GM23338 (cell line): ENCODE measurements at regions not wholly inside any gene's neighbourhood (a gene's known extent, or its start where the extent isn't known, plus 50 kb on each side); places are given as distances from the start of the nearest gene placed in this dataset.

Experiments
- ATAC-seq: fragments of 200-7000 bp; cut with Tn5 transposase; 3 replicates; pipeline ENCODE4 v1.9.1; 2020
- DNase-seq: peaks from one replicate; pipeline ENCODE4 v3.0.0-alpha.2; 2015; ENCODE audit warnings: low spot score
- H2AFZ ChIP-seq: fragments of 200-600 bp; sonication (generic); 2 replicates; pipeline ENCODE4 v1.8.0; 2016; ENCODE audit warnings: antibody characterized with exemption, mild to moderate bottlenecking, moderate library complexity
- H3F3A ChIP-seq: fragments of 200-600 bp; sonication (generic); replicated peaks from 2 replicates; pipeline ENCODE4 v1.8.0; 2017; ENCODE audit warnings: antibody characterized with exemption, mixed run types, low read depth
- H3K27ac ChIP-seq: fragments of 200-600 bp; sonication (generic); 2 replicates; pipeline ENCODE4 v1.6.1; 2016; ENCODE audit warnings: low read depth
- H3K27me3 ChIP-seq: fragments of 200-600 bp; sonication (generic); 2 replicates; pipeline ENCODE4 v1.8.0; 2016; ENCODE audit warnings: mild to moderate bottlenecking, mixed run types, moderate library complexity; ENCODE audit not compliant: insufficient read depth
- H3K36me3 ChIP-seq: fragments of 200-600 bp; sonication (generic); 2 replicates; pipeline ENCODE4 v1.8.0; 2016; ENCODE audit warnings: mild to moderate bottlenecking; ENCODE audit not compliant: insufficient read depth
- H3K4me1 ChIP-seq: fragments of 200-600 bp; sonication (generic); 2 replicates; pipeline ENCODE4 v1.8.0; 2016; ENCODE audit warnings: mild to moderate bottlenecking, moderate library complexity; ENCODE audit not compliant: insufficient read depth
- H3K4me2 ChIP-seq: fragments of 200-600 bp; sonication (generic); 2 replicates; pipeline ENCODE4 v1.7.1; 2017; ENCODE audit warnings: mixed run types
- H3K4me3 ChIP-seq: fragments of 200-600 bp; sonication (generic); 2 replicates; pipeline ENCODE4 v1.6.1; 2016; ENCODE audit warnings: mixed run types
- H3K79me2 ChIP-seq: fragments of 200-600 bp; sonication (generic); replicated peaks from 2 replicates; pipeline ENCODE4 v1.8.0; 2017; ENCODE audit warnings: mild to moderate bottlenecking; ENCODE audit not compliant: insufficient read depth
- H3K9me2 ChIP-seq: fragments of 200-600 bp; sonication (generic); 2 replicates; pipeline ENCODE4 v1.8.0; 2017; ENCODE audit not compliant: insufficient read depth
- H4K20me1 ChIP-seq: fragments of 200-600 bp; sonication (generic); replicated peaks from 2 replicates; pipeline ENCODE4 v1.8.0; 2017; ENCODE audit warnings: mild to moderate bottlenecking; ENCODE audit not compliant: insufficient read depth
- H3K27ac Mint-ChIP-seq: 2 replicates; pipeline ENCODE4 v1.8.0; 2020; ENCODE audit warnings: inconsistent platforms, mild to moderate bottlenecking, moderate library complexity, mixed read lengths
- H3K27me3 Mint-ChIP-seq: 3 replicates; pipeline ENCODE4 v1.8.0; 2022; ENCODE audit warnings: low read depth, mild to moderate bottlenecking, moderate library complexity, mixed read lengths, inconsistent platforms; ENCODE audit not compliant: insufficient read depth, poor library complexity
- H3K36me3 Mint-ChIP-seq: 3 replicates; pipeline ENCODE4 v1.8.0; 2021; ENCODE audit warnings: low read depth, mild to moderate bottlenecking, inconsistent platforms, moderate library complexity, mixed read lengths
- H3K4me1 Mint-ChIP-seq: 3 replicates; pipeline ENCODE4 v1.8.0; 2020; ENCODE audit warnings: mild to moderate bottlenecking, inconsistent platforms, mixed read lengths
- H3K4me3 Mint-ChIP-seq: 3 replicates; pipeline ENCODE4 v1.8.0; 2021; ENCODE audit warnings: moderate library complexity, mild to moderate bottlenecking, inconsistent platforms, mixed read lengths
- H3K9me3 Mint-ChIP-seq: 3 replicates; pipeline ENCODE4 v1.8.0; 2020; ENCODE audit warnings: moderate library complexity, mild to moderate bottlenecking, inconsistent platforms, mixed read lengths
- CREB1 ChIP-seq: fragments of 250-450 bp; sonication (Bioruptor Pico); IDR thresholded peaks from 2 replicates; pipeline ENCODE4 v1.5.0; 2020; ENCODE audit warnings: low read depth, mild to moderate bottlenecking, moderate library complexity
- ETS1 ChIP-seq: IDR thresholded peaks from 2 replicates; pipeline ENCODE4 v1.6.1; 2016; ENCODE audit warnings: antibody characterized with exemption
- EZH2 ChIP-seq: fragments of 200-600 bp; sonication (generic); IDR thresholded peaks from one replicate; pipeline ENCODE4 v1.8.0; 2017; ENCODE audit warnings: antibody characterized with exemption, mild to moderate bottlenecking, low read depth; ENCODE audit not compliant: unreplicated experiment
- JUNB ChIP-seq: IDR thresholded peaks from one replicate; pipeline ENCODE4 v1.6.1; 2016; ENCODE audit warnings: antibody characterized with exemption; ENCODE audit not compliant: unreplicated experiment
- NANOG ChIP-seq: IDR thresholded peaks from 2 replicates; pipeline ENCODE4 v1.6.1; 2016; ENCODE audit warnings: antibody characterized with exemption, borderline replicate concordance
- REST ChIP-seq: IDR thresholded peaks from one replicate; pipeline ENCODE4 v1.6.1; 2018; ENCODE audit warnings: antibody characterized with exemption; ENCODE audit not compliant: unreplicated experiment
- STAT1 ChIP-seq: IDR thresholded peaks from one replicate; pipeline ENCODE4 v1.6.1; 2016; ENCODE audit warnings: antibody characterized with exemption; ENCODE audit not compliant: unreplicated experiment
- ZNF114 ChIP-seq: fragments of 250-450 bp; sonication (Bioruptor Pico); IDR thresholded peaks from 2 replicates; pipeline ENCODE4 v1.5.0; 2020; ENCODE audit warnings: mild to moderate bottlenecking, moderate library complexity
- ZNF331 ChIP-seq: fragments of 250-450 bp; sonication (Bioruptor Pico); IDR thresholded peaks from 2 replicates; pipeline ENCODE4 v1.5.0; 2020; ENCODE audit warnings: low read depth, mild to moderate bottlenecking, moderate library complexity

GRCh38 chrX:68934421-68934820 is 105.6 kb downstream of the EFNB1 start (continued):
- no peak for TF ChIP-seq ETS1
- no peak for TF ChIP-seq STAT1
- TF ChIP-seq EZH2: no peak
- no peak for TF ChIP-seq REST
- no peak for TF ChIP-seq ZNF331 (CRISPR knock-in tag)

- Histone ChIP-seq H3K79me2 (no peaks in the 10 kb centered on the region), H3K27me3 (no peaks in the 10 kb centered on the region), H3K4me3 (no peak overlapping the region), H3K27ac (no peak overlapping the region), H3K36me3 (no peaks in the 10 kb centered on the region), H3F3A (no peaks in the 10 kb centered on the region), H4K20me1 (no peaks in the 10 kb centered on the region), H3K4me2 (no peak overlapping the region), H2AFZ (no peak overlapping the region), H3K4me1 (no peaks in the 10 kb centered on the region), H3K9me2 (no peaks in the 10 kb centered on the region)
- Mint-ChIP-seq H3K27ac (no peak overlapping the region), H3K9me3 (no peaks in the 10 kb centered on the region), H3K27me3 (peaks cover 3% of the 10 kb centered on the region), H3K4me3 (no peak overlapping the region), H3K4me1 (peaks cover 8% of the 10 kb centered on the region), H3K36me3 (no peaks in the 10 kb centered on the region)
- DNase-seq (no peak), ATAC-seq (no peak)
- TF ChIP-seq REST (no peak), JUNB (no peak), STAT1 (no peak), CREB1 (CRISPR knock-in tag) (no peak), NANOG (no peak), ZNF114 (CRISPR knock-in tag) (no peak), EZH2 (no peak)
Measured at GRCh38 chrX:68932611-68933010, 103.8 kb downstream of the EFNB1 start.
